Stimulated activated CD4-positive, alpha-beta T cell treated with anti-CD3 and anti-CD28 coated beads, Interleukin-12 subunit alpha, Interleukin-12 subunit beta, amount 100 ng/mL, for 48 hours (primary cell): ENCODE measurements at regions not wholly inside any gene's neighbourhood (a gene's known extent, or its start where the extent isn't known, plus 50 kb on each side); places are given as distances from the start of the nearest gene placed in this dataset.

Experiments
- DNase-seq, 3 donors: peaks; one replicate each; pipeline ENCODE4 v3.0.0-alpha.2; 2020; ENCODE audit warnings: low read depth in 2 of 3, low spot score in 1 of 3

GRCh38 chr20:40769677-40770285, 80.7 kb upstream of the MAFB start:
- no peak for DNase-seq

DNA sequence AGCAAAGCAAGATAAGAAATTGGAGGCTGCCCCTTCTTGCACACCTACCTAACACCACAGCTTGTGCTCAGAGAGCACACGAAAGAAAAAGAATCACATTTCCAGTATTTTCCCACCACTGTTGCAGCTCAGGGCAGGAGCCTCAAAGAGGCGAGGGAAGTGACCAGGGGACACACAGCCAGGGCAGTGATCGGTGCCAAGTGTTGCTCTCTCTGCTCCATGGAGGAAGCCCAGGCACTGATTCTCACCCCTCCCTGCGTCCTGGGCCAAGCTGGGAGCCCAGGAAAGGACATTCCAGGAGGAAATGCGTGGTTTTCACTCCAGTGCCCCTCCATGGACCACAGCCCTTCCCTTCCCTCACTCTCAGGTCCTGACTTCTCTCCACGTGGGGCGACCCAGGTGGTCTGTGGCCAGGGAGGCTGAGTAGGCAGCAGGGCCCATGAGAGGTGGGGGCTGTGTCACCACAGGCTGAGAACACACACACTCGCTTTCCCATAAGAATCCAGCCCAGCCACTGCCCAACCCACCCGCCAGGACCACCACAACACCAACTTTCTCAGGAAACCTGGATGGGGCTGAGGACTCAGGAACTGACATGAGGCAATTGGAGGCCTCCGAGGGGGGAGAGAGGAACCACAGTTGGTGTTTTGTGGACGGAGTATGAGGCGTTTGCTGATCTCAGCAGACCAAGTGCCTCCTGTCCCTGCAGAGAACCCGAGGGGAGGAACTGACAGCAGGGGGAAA, 81.7 kb upstream of the MAFB start:
- no peak for DNase-seq

DNA sequence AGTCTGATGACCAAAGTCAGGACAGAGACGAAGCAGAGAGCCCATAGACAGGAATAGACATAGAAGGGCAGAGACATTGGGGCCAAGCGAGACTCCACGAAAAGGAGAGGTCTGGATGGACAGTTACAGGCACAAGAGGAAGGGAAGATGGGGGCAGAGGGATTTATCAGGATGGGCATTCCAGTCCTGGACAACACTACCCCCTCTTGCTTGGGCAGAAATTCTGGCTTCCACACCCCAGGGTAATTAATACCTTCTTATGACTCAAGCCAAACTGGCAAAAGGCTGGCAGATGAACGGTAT, 82.2 kb upstream of the MAFB start:
- DNase-seq = no peak

GRCh38 chr20:40771848-40772511, 82.9 kb upstream of the MAFB start:
- no peak for DNase-seq

DNA sequence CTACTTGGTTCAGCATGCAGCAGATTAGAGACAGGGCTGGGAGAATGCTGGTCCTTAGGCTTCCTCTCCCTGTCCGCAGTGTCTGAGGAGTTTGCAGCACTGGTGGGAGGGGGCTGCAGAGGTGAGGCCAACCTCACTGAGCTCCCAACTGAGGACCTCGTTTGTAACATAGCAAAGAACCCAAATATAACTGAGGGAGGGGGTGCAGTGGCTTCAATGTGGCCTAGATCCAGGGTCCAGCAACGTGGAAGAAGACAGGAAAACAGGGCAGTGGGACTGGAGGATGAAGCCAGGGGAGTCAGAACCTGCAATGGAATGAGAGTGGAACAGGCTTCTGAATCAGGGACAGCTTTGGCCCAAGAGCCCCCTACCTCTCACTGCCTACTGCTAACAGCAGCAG, 84.3 kb upstream of the MAFB start:
- no peak for DNase-seq

- no peak for DNase-seq
Measured at GRCh38 chr20:40774252-40774651, 85.2 kb upstream of the MAFB start.

- no peak for DNase-seq
Measured at GRCh38 chr20:40775561-40776146, 86.6 kb upstream of the MAFB start.

- DNase-seq = no peak
Measured at GRCh38 chr20:40776466-40777457, 87.7 kb upstream of the MAFB start.

GRCh38 chr20:40777653-40778052, 88.6 kb upstream of the MAFB start:
- DNase-seq = no peak

GRCh38 chr20:40778894-40779496, 90.0 kb upstream of the MAFB start:
- DNase-seq = no peak

DNA sequence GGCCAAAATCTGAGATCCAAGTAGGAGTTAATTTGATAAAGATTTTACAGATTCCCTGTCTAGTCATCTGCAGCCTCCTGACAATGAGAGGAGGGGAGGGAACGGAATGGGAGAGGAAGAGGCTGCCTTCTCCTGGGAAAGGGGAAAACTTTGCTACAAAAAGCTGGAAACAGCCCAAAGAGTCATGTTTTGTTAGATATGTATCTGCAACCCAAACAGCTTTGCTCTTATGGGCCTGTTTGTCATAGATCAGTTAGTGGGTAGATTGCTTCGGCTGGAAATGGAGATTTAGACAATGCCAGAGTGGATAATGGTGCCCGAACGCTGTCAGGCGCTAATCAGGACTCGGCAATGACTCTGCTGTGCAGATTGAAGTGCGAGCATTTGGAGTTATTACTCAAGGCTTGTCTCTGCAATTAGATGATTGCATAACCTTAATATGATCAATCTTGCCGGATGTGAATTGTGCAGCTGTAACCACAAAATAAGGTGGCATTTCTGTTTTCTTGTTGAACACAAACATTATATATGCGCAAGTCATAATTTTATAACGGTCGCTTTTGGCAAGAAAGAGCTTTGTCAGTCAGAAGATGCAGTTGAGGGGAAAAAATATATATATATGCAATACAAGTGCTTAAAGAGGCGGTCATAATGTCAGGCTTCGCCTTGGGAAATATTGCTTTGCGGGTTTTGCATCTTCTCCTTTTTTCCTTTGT, 92.4 kb upstream of the MAFB start:
- no peak for DNase-seq

GRCh38 chr20:40782043-40782368, 93.0 kb upstream of the MAFB start:
- DNase-seq = no peak

DNA sequence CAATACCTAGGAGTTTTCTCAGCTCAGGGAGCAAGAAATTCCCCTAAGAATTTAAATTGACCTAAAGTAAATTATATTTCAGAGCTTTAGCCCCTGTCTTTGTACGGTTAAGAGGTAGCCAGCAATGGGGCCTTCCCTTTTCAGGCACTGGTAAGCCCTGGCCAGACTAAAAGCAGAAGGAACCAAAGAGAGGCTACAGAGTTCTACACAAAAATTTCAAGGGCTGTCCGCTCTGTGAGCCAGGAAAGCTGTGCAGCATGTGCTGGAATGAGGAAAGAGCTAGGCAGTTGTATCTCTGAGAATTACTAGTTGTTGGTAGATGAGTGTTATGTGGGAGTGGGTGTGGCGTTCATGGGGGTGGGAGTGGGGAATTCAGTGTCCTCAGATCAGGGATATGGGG, 96.3 kb upstream of the MAFB start:
- DNase-seq = no peak

- DNase-seq = no peak
Measured at GRCh38 chr20:40786336-40786735, 97.3 kb upstream of the MAFB start.

DNA sequence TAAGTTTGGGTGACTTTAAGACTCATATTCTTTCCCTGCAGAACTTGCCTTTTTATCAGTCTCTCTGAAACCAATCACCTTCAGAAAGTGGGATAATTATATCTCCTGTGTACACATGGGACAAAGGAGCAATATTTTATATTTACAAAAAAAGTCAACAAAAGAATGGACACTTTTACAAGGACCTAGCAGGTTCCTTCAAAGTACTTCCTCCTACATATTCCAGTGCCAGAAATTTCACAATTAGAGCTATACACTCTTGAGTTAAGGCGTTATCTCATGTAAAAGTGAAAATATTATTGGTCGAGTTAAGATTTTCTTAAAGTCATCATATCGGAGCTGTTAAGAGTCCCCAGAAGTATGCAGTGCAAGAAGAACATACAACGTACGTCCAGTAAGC, 98.9 kb upstream of the MAFB start:
- DNase-seq = no peak

GRCh38 chr20:40797425-40797824, 108.4 kb upstream of the MAFB start:
- DNase-seq = no peak

GRCh38 chr20:40798066-40798465, 109.0 kb upstream of the MAFB start:
- DNase-seq = no peak

- DNase-seq = no peak
Measured at GRCh38 chr20:40802886-40803285, 113.8 kb upstream of the MAFB start.

DNA sequence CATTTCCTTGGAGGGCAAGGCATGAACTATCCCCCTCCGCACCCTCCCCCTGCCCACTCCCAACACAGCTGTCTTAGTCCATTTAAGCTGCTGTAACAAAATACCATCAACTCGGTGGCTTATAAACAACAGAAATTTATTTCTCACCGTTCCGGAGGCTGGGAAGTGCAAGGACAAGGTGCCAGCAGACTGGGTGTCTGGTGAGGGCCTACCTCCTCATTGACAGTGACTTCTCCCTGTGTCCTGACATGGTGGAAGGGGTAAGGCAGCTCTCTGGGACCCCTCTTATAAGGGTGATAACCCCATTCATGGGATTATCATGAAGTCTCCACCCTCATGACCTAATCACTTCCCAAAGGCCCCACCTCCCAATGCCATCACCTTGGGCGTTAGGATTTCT, 114.3 kb upstream of the MAFB start:
- no peak for DNase-seq

GRCh38 chr20:40805592-40805991, 116.6 kb upstream of the MAFB start:
- no peak for DNase-seq
